ENCODE measurements at regions not wholly inside any gene's neighbourhood (a gene's known extent, or its start where the extent isn't known, plus 50 kb on each side); places are given as distances from the start of the nearest gene placed in this dataset.

GRCh38 chr2:126795656-126796055 is 103.0 kb upstream of the TEX51 start:
- ATAC-seq (ENCODE audit: low read depth in 2 of 2), result no peak
- Histone ChIP-seq H3K27me3 (ENCODE audit: control insufficient read depth, insufficient read depth, low read length) (no peaks in the 10 kb centered on the region), H3K4me1 (ENCODE audit: control insufficient read depth, insufficient read depth, low read length, poor library complexity, severe bottlenecking) (no peaks in the 10 kb centered on the region), H3K27ac (ENCODE audit: insufficient read depth, low read length, poor library complexity, severe bottlenecking) (no peak overlapping the region), H3K36me3 (ENCODE audit: control insufficient read depth, insufficient read depth, low read length) (no peaks in the 10 kb centered on the region), H3K4me3 (ENCODE audit: low read depth, low read length) (no peak overlapping the region), H3K9me3 (ENCODE audit: control insufficient read depth in 2 of 2, low read length in 2 of 2) (no peaks in the 10 kb centered on the region)
- Mint-ChIP-seq H3K27me3 (no peaks in the 10 kb centered on the region), H3K9me3 (peaks cover 0 to 2% (median 0%) of the 10 kb centered on the region in 7 donors), H3K36me3 (no peaks in the 10 kb centered on the region), H3K4me1 (no peaks in the 10 kb centered on the region), H3K27ac (no peak overlapping the region), H3K4me3 (no peak overlapping the region)
- no peak for DNase-seq

- no peaks in the 10 kb centered on the region for H3K9me3 ChIP-seq (ENCODE audit: control insufficient read depth in 2 of 2, low read length in 2 of 2)
- ATAC-seq (ENCODE audit: low read depth in 2 of 2) (no peak), DNase-seq (no peak)
- H3K4me1 ChIP-seq (ENCODE audit: control insufficient read depth, insufficient read depth, low read length, poor library complexity, severe bottlenecking), result no peaks in the 10 kb centered on the region
- H3K4me3 ChIP-seq (ENCODE audit: low read depth, low read length), result no peak overlapping the region
- H3K4me3 Mint-ChIP-seq, result no peak overlapping the region
- no peak overlapping the region for H3K27ac Mint-ChIP-seq
- no peak overlapping the region for H3K27ac ChIP-seq (ENCODE audit: insufficient read depth, low read length, poor library complexity, severe bottlenecking)
- no peaks in the 10 kb centered on the region for H3K36me3 Mint-ChIP-seq
- H3K27me3 ChIP-seq (ENCODE audit: control insufficient read depth, insufficient read depth, low read length), result no peaks in the 10 kb centered on the region
- no peaks in the 10 kb centered on the region for H3K4me1 Mint-ChIP-seq
- H3K9me3 Mint-ChIP-seq, result peaks cover 0 to 2% (median 0%) of the 10 kb centered on the region in 7 donors
- H3K36me3 ChIP-seq (ENCODE audit: control insufficient read depth, insufficient read depth, low read length), result no peaks in the 10 kb centered on the region
- H3K27me3 Mint-ChIP-seq, result no peaks in the 10 kb centered on the region
Observed at GRCh38 chr2:126796931-126797621, 101.6 kb upstream of the TEX51 start.

GRCh38 chr2:126797622-126798275 is 100.9 kb upstream of the TEX51 start:
- Mint-ChIP-seq H3K9me3 (peaks cover 0 to 2% (median 0%) of the 10 kb centered on the region in 7 donors), H3K4me3 (no peak overlapping the region), H3K27me3 (no peaks in the 10 kb centered on the region), H3K27ac (no peak overlapping the region), H3K4me1 (no peaks in the 10 kb centered on the region), H3K36me3 (no peaks in the 10 kb centered on the region)
- no peaks in the 10 kb centered on the region for H3K4me1 ChIP-seq (ENCODE audit: control insufficient read depth, insufficient read depth, low read length, poor library complexity, severe bottlenecking)
- no peak overlapping the region for H3K27ac ChIP-seq (ENCODE audit: insufficient read depth, low read length, poor library complexity, severe bottlenecking)
- no peak overlapping the region for H3K4me3 ChIP-seq (ENCODE audit: low read depth, low read length)
- ATAC-seq (ENCODE audit: low read depth in 2 of 2), result peak in 1 of 2 donors; percentile 43
- H3K27me3 ChIP-seq (ENCODE audit: control insufficient read depth, insufficient read depth, low read length), result no peaks in the 10 kb centered on the region
- H3K9me3 ChIP-seq (ENCODE audit: control insufficient read depth in 2 of 2, low read length in 2 of 2), result no peaks in the 10 kb centered on the region
- DNase-seq, result no peak
- H3K36me3 ChIP-seq (ENCODE audit: control insufficient read depth, insufficient read depth, low read length), result no peaks in the 10 kb centered on the region

GRCh38 chr2:126798276-126799140 is 100.2 kb upstream of the TEX51 start:
- no peak overlapping the region for H3K27ac ChIP-seq (ENCODE audit: insufficient read depth, low read length, poor library complexity, severe bottlenecking)
- no peak overlapping the region for H3K4me3 Mint-ChIP-seq
- no peaks in the 10 kb centered on the region for H3K4me1 Mint-ChIP-seq
- no peaks in the 10 kb centered on the region for H3K4me1 ChIP-seq (ENCODE audit: control insufficient read depth, insufficient read depth, low read length, poor library complexity, severe bottlenecking)
- H3K4me3 ChIP-seq (ENCODE audit: low read depth, low read length), result no peak overlapping the region
- H3K27me3 ChIP-seq (ENCODE audit: control insufficient read depth, insufficient read depth, low read length), result no peaks in the 10 kb centered on the region
- ATAC-seq (ENCODE audit: low read depth in 2 of 2), result no peak
- H3K9me3 Mint-ChIP-seq, result no peaks in the 10 kb centered on the region
- no peaks in the 10 kb centered on the region for H3K27me3 Mint-ChIP-seq
- H3K36me3 Mint-ChIP-seq, result no peaks in the 10 kb centered on the region
- no peak for DNase-seq
- H3K9me3 ChIP-seq (ENCODE audit: control insufficient read depth in 2 of 2, low read length in 2 of 2), result no peaks in the 10 kb centered on the region
- H3K36me3 ChIP-seq (ENCODE audit: control insufficient read depth, insufficient read depth, low read length), result no peaks in the 10 kb centered on the region
- H3K27ac Mint-ChIP-seq, result no peak overlapping the region

GRCh38 chr2:126799301-126799700 is 99.4 kb upstream of the TEX51 start:
- no peak for ATAC-seq (ENCODE audit: low read depth in 2 of 2)
- Histone ChIP-seq H3K27me3 (ENCODE audit: control insufficient read depth, insufficient read depth, low read length) (no peaks in the 10 kb centered on the region), H3K27ac (ENCODE audit: insufficient read depth, low read length, poor library complexity, severe bottlenecking) (no peak overlapping the region), H3K36me3 (ENCODE audit: control insufficient read depth, insufficient read depth, low read length) (no peaks in the 10 kb centered on the region), H3K4me1 (ENCODE audit: control insufficient read depth, insufficient read depth, low read length, poor library complexity, severe bottlenecking) (no peaks in the 10 kb centered on the region), H3K9me3 (ENCODE audit: control insufficient read depth in 2 of 2, low read length in 2 of 2) (no peaks in the 10 kb centered on the region), H3K4me3 (ENCODE audit: low read depth, low read length) (no peak overlapping the region)
- Mint-ChIP-seq H3K27ac (no peak overlapping the region), H3K4me3 (no peak overlapping the region), H3K4me1 (no peaks in the 10 kb centered on the region), H3K27me3 (no peaks in the 10 kb centered on the region), H3K9me3 (no peaks in the 10 kb centered on the region), H3K36me3 (no peaks in the 10 kb centered on the region)
- DNase-seq, result no peak

GRCh38 chr2:126801473-126801872 is 97.2 kb upstream of the TEX51 start:
- no peak overlapping the region for H3K27ac Mint-ChIP-seq
- H3K27ac ChIP-seq (ENCODE audit: insufficient read depth, low read length, poor library complexity, severe bottlenecking), result no peak overlapping the region
- H3K4me1 ChIP-seq (ENCODE audit: control insufficient read depth, insufficient read depth, low read length, poor library complexity, severe bottlenecking), result no peaks in the 10 kb centered on the region
- H3K36me3 Mint-ChIP-seq, result no peaks in the 10 kb centered on the region
- H3K9me3 ChIP-seq (ENCODE audit: control insufficient read depth in 2 of 2, low read length in 2 of 2), result no peaks in the 10 kb centered on the region
- DNase-seq (no peak), ATAC-seq (ENCODE audit: low read depth in 2 of 2) (no peak)
- no peaks in the 10 kb centered on the region for H3K27me3 Mint-ChIP-seq
- no peak overlapping the region for H3K4me3 ChIP-seq (ENCODE audit: low read depth, low read length)
- no peaks in the 10 kb centered on the region for H3K27me3 ChIP-seq (ENCODE audit: control insufficient read depth, insufficient read depth, low read length)
- H3K9me3 Mint-ChIP-seq, result no peaks in the 10 kb centered on the region
- H3K4me3 Mint-ChIP-seq, result no peak overlapping the region
- no peaks in the 10 kb centered on the region for H3K4me1 Mint-ChIP-seq
- no peaks in the 10 kb centered on the region for H3K36me3 ChIP-seq (ENCODE audit: control insufficient read depth, insufficient read depth, low read length)

GRCh38 chr2:126802316-126802715 is 96.4 kb upstream of the TEX51 start:
- no peaks in the 10 kb centered on the region for H3K36me3 ChIP-seq (ENCODE audit: control insufficient read depth, insufficient read depth, low read length)
- no peaks in the 10 kb centered on the region for H3K36me3 Mint-ChIP-seq
- H3K9me3 ChIP-seq (ENCODE audit: control insufficient read depth in 2 of 2, low read length in 2 of 2), result no peaks in the 10 kb centered on the region
- no peaks in the 10 kb centered on the region for H3K4me1 ChIP-seq (ENCODE audit: control insufficient read depth, insufficient read depth, low read length, poor library complexity, severe bottlenecking)
- no peaks in the 10 kb centered on the region for H3K4me1 Mint-ChIP-seq
- no peaks in the 10 kb centered on the region for H3K27me3 Mint-ChIP-seq
- no peak overlapping the region for H3K27ac ChIP-seq (ENCODE audit: insufficient read depth, low read length, poor library complexity, severe bottlenecking)
- H3K27ac Mint-ChIP-seq, result no peak overlapping the region
- no peak overlapping the region for H3K4me3 ChIP-seq (ENCODE audit: low read depth, low read length)
- no peak for ATAC-seq (ENCODE audit: low read depth in 2 of 2)
- H3K9me3 Mint-ChIP-seq, result no peaks in the 10 kb centered on the region
- no peak for DNase-seq
- H3K4me3 Mint-ChIP-seq, result no peak overlapping the region
- no peaks in the 10 kb centered on the region for H3K27me3 ChIP-seq (ENCODE audit: control insufficient read depth, insufficient read depth, low read length)
